WI38 (cell line): ENCODE measurements at regions not wholly inside any gene's neighbourhood (a gene's known extent, or its start where the extent isn't known, plus 50 kb on each side); places are given as distances from the start of the nearest gene placed in this dataset.
"Not testable (repeated sequence)": the region's sequence is repeated elsewhere in the genome, so short reads cannot be mapped to it uniquely, and the experiment has no call there.

Experiments
- H3K4me3 ChIP-seq: 2 replicates; pipeline ENCODE4 v1.5.1; 2011; ENCODE audit warnings: low read depth, mild to moderate bottlenecking, control low read depth, low read length
- TF ChIP-seq, protein P1 (sequence below): IDR thresholded peaks from 2 replicates; pipeline ENCODE4 v1.5.1; 2012; ENCODE audit warnings: low read depth, mild to moderate bottlenecking, control low read depth, low read length

DNA sequence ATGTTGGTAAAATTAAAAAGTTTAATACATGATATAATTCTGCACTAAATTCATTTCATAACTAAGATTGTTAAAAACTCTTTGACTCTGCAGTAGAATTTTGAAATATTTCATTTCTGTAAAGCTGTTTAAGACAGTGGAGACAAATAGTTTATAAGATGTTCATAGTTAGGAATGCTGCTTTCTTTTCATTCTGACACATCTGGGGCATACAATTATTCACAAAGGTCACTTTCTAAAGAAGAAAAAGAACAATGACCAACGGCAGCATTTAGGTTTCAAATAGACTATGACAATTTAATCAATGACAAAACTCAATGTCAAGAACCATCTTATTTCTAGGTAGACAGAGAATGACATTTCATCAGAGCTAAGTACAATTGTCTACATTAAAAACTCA is 1422.1 kb downstream of the PCDH9 start:
- H3K4me3 ChIP-seq: no peak overlapping the region
- TF ChIP-seq, protein P1, sequence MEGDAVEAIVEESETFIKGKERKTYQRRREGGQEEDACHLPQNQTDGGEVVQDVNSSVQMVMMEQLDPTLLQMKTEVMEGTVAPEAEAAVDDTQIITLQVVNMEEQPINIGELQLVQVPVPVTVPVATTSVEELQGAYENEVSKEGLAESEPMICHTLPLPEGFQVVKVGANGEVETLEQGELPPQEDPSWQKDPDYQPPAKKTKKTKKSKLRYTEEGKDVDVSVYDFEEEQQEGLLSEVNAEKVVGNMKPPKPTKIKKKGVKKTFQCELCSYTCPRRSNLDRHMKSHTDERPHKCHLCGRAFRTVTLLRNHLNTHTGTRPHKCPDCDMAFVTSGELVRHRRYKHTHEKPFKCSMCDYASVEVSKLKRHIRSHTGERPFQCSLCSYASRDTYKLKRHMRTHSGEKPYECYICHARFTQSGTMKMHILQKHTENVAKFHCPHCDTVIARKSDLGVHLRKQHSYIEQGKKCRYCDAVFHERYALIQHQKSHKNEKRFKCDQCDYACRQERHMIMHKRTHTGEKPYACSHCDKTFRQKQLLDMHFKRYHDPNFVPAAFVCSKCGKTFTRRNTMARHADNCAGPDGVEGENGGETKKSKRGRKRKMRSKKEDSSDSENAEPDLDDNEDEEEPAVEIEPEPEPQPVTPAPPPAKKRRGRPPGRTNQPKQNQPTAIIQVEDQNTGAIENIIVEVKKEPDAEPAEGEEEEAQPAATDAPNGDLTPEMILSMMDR: no peak

DNA sequence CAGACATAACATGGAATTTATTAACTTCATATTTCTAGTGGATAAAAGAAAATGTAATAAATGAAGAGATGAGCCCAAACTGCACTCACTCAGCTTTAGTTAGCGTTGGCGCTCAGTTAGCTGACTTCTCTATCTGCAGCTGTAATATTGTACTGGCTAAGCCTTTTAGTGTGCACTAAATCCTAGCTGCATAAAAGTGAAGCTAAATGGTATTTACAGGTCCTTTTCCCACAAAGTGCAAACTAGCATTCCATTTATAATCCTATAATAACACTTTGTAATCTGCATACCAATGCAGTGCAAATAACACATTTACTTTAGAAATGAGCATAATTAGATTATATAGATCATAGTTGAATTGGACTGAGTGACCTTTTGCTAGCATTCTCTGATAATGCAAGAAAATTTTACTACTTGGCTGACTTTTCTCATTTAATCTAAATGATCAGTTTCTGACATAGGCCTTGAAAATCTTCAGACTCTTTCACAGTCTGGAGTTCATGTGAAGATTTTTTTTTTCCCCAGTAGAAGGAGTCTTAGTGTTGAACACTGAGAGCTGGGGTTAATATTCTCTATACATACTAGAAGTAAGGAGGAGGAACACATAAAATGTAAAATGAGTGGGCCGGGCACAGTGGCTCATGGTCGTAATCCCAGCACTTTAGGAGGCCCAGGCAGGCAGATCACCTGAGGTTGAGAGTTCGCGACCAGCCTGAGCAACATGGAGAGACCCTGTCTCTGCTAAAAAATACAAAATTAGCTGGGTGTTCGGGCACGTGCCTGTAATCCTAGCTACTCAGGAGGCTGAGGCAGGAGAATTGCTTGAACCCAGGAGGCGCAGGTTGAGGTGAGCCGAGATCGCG is 1426.4 kb downstream of the PCDH9 start:
- TF ChIP-seq, protein P1: no peak

DNA sequence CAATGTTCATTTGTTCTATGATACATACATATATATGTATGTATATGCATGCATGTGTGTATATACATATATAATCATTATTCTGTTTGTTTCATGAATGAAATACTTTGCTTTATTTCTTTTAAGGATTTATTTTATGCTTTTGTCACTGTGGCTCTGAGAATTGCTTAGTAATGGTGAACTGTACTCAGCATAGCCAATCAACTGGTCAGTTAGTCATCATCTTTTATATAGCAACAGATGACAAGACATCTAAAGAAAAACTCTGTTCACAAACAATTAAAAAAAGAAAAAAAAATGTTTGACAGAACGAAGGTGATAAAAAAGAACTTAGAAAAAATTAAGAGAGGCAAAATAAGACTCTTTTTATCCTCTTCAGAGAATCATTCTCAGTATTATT is 1440.3 kb downstream of the PCDH9 start:
- TF ChIP-seq, protein P1: no peak
- H3K4me3 ChIP-seq: no peak overlapping the region

More for the DNA sequence above, 1426.4 kb downstream of the PCDH9 start:
- no peak overlapping the region for H3K4me3 ChIP-seq

DNA sequence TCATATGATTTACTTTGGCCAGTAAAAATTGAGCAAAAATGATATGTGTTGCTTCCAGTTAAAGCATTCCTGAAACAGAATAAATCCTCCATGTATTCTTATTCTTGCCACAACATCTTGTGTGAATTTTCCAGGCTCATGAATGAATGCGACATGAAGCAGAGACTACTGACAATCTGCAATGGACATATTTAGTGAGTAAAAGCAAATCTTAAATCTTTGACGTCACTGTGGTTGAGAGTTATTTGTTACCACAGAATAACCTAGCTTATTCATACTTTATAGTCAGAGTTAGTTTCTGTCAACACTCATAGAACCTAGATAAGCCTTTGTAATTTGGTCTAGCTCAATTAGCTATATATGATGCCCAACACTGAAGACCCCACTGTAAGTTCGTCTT is 1443.1 kb downstream of the PCDH9 start:
- TF ChIP-seq, protein P1: no peak
- no peak overlapping the region for H3K4me3 ChIP-seq

DNA sequence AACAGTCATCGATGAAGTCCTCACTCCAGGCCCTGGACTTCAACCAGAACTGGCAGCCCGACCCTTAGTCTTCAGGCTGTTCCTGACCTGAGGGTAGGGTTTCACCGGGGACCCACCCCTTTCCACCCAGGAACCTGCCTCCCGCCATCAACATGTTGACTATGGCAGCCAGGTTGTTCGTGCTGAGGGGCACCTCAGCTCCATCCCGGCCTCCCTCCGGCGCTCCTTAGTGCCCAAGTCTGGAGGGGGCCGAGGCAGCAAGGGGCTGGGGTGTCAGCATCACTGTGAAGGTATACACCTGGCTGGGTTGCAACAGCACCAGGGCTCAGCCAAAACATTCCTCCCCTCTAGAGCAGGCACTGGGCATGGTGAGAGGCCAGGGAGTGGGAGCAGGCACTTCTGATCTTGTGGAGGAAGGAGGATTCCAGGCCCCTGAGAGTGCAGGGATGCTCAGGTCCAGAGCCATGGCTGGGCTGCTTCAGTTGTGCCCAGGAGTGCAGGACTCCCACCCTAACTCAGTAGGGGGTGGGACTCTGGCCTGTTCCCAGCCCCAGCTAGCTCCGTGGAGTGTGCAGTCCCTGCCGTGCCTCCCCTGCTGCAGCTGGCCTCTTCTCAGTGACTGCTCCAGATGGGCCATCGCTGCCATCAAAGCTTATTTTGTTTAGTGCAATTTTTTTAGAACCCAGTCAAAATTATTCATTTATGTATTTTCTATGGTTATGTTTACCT is 1445.9 kb downstream of the PCDH9 start:
- no peak overlapping the region for H3K4me3 ChIP-seq
- TF ChIP-seq, protein P1: no peak

DNA sequence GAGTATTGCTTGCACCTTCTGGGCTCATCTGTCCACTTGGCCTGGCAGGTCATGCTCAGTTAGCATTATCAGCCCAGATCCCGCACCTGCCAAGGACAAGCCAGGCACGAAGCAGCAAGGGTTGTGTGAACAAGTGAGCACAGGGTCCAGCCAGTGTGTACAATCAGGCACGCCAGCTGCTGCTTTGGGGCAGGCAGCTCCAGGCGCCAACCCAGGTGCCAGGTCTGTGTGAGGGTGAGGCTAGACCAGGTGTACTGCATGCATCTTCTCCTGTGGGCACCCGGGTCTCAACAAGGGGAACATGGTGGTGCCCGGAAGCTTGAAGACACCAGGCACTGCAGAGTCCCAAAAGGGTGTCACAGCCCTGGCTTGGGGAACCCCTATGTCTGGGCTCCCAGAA is 1446.8 kb downstream of the PCDH9 start:
- TF ChIP-seq, protein P1: no peak
- no peak overlapping the region for H3K4me3 ChIP-seq

DNA sequence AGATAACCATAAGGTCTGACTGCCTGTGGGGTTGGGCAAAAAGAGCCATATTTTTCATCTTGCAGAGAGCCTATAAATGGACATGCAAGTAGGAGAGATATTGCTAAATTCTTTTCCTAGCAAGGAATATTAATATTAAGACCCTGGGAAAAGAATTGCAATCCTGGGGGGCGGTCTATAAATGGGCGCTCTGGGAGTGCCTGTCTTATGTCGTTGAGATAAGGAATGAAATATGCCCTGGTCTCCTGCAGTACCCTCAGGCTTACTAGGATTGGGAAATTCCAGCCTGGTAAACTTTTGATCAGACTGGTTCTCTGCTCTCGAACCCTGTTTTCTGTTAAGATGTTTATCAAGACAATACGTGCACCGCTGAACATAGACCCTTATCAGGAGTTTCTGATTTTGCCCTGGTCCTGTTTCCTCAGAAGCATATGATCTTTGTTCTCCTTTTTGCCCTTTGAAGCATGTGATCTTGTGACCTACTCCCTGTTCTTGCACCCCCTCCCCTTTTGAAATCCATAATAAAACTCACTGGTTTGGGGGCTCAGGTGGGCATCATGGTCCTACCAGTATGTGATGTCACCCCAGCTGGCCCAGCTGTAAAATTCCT is 1458.3 kb downstream of the PCDH9 start:
- H3K4me3 ChIP-seq: not testable (repeated sequence)
